Activated CD8-positive, alpha-beta memory T cell treated with anti-CD3 and anti-CD28 coated beads, Interleukin-2, amount 10 ng/mL, durations not matched to agents 7 days and 5 days (primary cell): ENCODE measurements at regions not wholly inside any gene's neighbourhood (a gene's known extent, or its start where the extent isn't known, plus 50 kb on each side); places are given as distances from the start of the nearest gene placed in this dataset.
"Not testable (repeated sequence)": the region's sequence is repeated elsewhere in the genome, so short reads cannot be mapped to it uniquely, and the experiment has no call there.

Experiments
- ATAC-seq: fragments of 150-1000 bp; cut with Tn5 transposase; one replicate; pipeline ENCODE4 v1.10.0; 2021; ENCODE audit warnings: moderate library complexity
- CTCF ChIA-PET: fragments of 350-600 bp; sonication (Branson Sonifier 250); formaldehyde crosslinking; loops from one replicate; lab custom pipeline; 2021; ENCODE audit warnings: antibody characterized with exemption; lab: Charles Lee
- DNase-seq: peaks from one replicate; pipeline ENCODE4 v3.0.0-alpha.2; 2020
- H3K27ac Mint-ChIP-seq: one replicate; pipeline ENCODE4 v1.8.0; 2021; ENCODE audit warnings: mild to moderate bottlenecking, mixed read lengths
- H3K27me3 Mint-ChIP-seq: one replicate; pipeline ENCODE4 v1.8.0; 2021; ENCODE audit warnings: mixed read lengths
- H3K36me3 Mint-ChIP-seq: one replicate; pipeline ENCODE4 v1.8.0; 2021; ENCODE audit warnings: mild to moderate bottlenecking, mixed read lengths
- H3K4me1 Mint-ChIP-seq: one replicate; pipeline ENCODE4 v1.8.0; 2021; ENCODE audit warnings: mixed read lengths
- H3K4me3 Mint-ChIP-seq: one replicate; pipeline ENCODE4 v1.8.0; 2021; ENCODE audit warnings: mild to moderate bottlenecking, moderate library complexity, mixed read lengths
- H3K9me3 Mint-ChIP-seq: one replicate; pipeline ENCODE4 v1.8.0; 2022; ENCODE audit warnings: low read depth, mixed read lengths

GRCh38 chr13:50467156-50468110 lies 376.1 kb downstream of the DLEU7 start:
- ATAC-seq: no peak
- DNase-seq: no peak
- H3K4me1 Mint-ChIP-seq: no peaks in the 10 kb centered on the region
- H3K27me3 Mint-ChIP-seq: peaks cover 3% of the 10 kb centered on the region
- no peaks in the 10 kb centered on the region for H3K36me3 Mint-ChIP-seq
- no peak overlapping the region for H3K4me3 Mint-ChIP-seq
- CTCF ChIA-PET: no interaction called here
- no peaks in the 10 kb centered on the region for H3K9me3 Mint-ChIP-seq
- H3K27ac Mint-ChIP-seq: no peak overlapping the region

GRCh38 chr13:50468849-50469669 lies 374.4 kb downstream of the DLEU7 start:
- Mint-ChIP-seq H3K4me3 (no peak overlapping the region), H3K27me3 (peaks cover 3% of the 10 kb centered on the region), H3K36me3 (no peaks in the 10 kb centered on the region), H3K9me3 (no peaks in the 10 kb centered on the region), H3K27ac (no peak overlapping the region), H3K4me1 (no peaks in the 10 kb centered on the region)
- ATAC-seq (no peak), DNase-seq (no peak)
- CTCF ChIA-PET: no interaction called here

DNA sequence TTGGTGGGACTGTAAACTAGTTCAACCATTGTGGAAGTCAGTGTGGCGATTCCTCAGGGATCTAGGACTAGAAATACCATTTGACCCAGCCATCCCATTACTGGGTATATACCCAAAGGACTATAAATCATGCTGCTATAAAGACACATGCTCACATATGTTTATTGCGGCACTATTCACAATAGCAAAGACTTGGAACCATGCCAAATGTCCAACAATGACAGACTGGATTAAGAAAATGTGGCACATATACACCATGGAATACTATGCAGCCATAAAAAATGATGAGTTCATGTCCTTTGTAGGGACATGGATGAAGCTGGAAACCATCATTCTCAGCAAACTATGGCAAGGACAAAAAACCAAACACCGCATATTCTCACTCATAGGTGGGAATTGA lies 370.4 kb downstream of the DLEU7 start:
- H3K4me1 Mint-ChIP-seq, CTCF ChIA-PET, H3K27me3 Mint-ChIP-seq, ATAC-seq, DNase-seq, H3K36me3 Mint-ChIP-seq, H3K4me3 Mint-ChIP-seq, H3K9me3 Mint-ChIP-seq, H3K27ac Mint-ChIP-seq: not testable (repeated sequence)

GRCh38 chr13:50474088-50474662 lies 369.3 kb downstream of the DLEU7 start:
- Mint-ChIP-seq H3K9me3 (no peaks in the 10 kb centered on the region), H3K27ac (no peak overlapping the region), H3K4me3 (no peak overlapping the region), H3K4me1 (no peaks in the 10 kb centered on the region), H3K27me3 (no peaks in the 10 kb centered on the region), H3K36me3 (no peaks in the 10 kb centered on the region)
- CTCF ChIA-PET: no interaction called here
- ATAC-seq (no peak), DNase-seq (no peak)

DNA sequence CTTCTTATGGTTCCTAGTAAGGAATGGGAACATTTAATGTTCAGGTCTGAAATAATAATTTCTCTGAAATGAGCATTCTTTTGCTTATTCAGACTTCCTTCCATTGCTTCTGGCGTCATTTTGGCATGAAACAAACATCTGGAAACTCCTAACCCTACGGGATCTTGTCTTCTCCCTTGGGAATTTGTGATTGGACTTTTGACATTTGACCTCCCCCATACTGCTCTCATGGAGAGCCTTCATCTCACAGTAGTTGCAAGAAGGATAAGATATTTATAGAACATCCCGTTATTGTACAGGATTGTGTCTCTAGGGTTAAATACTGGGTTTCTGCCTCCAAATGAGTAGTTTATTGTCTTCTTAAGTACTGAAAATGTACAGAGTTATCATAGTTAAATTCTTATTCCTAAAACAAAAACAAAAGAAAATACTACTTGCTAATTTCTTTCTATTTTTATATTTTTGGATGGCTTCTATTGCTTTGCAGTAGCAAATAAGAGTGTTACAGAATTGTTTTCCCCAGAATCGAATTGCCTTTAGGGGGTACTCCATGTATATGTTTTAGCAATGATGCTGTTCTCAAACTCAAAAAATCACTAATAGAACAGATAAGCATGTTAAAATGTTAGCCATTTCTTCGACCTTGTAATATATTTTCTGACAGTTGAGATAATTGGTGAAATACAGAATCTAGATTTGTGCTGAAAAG lies 366.8 kb downstream of the DLEU7 start:
- Mint-ChIP-seq H3K27ac (no peak overlapping the region), H3K4me1 (no peaks in the 10 kb centered on the region), H3K27me3 (peaks cover 4% of the 10 kb centered on the region), H3K9me3 (no peaks in the 10 kb centered on the region), H3K36me3 (no peaks in the 10 kb centered on the region), H3K4me3 (no peak overlapping the region)
- ATAC-seq (no peak), DNase-seq (no peak)
- CTCF ChIA-PET: interaction anchor here (0.9 kb wide), 1 partner anchor 452 kb away, joined by 3 read pairs; no protein-coding TSS in a partner anchor

DNA sequence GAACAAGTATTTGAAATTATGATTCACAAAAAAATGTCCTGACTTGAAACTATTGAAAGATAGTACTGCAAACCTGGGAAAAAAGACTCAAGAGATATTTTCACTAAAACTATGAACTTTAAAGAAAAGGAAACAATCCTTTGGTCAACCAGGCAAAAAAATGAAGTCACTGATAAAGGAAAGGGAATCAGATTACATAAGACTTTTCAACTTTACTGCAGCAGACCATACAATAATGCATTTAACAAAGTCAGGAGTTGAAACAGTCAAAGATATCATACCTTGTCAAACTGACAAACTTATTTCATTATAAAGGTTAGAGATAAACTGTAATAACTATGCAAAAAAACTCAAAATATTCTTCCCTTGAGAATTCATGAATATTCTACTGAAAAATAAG lies 361.6 kb downstream of the DLEU7 start:
- DNase-seq (no peak), ATAC-seq (no peak)
- CTCF ChIA-PET: no interaction called here
- H3K4me3 Mint-ChIP-seq: no peak overlapping the region
- no peaks in the 10 kb centered on the region for H3K9me3 Mint-ChIP-seq
- H3K36me3 Mint-ChIP-seq: no peaks in the 10 kb centered on the region
- peaks cover 15% of the 10 kb centered on the region for H3K27me3 Mint-ChIP-seq
- H3K27ac Mint-ChIP-seq: no peak overlapping the region
- no peaks in the 10 kb centered on the region for H3K4me1 Mint-ChIP-seq

- DNase-seq: no peak
- Mint-ChIP-seq H3K4me3 (no peak overlapping the region), H3K4me1 (no peaks in the 10 kb centered on the region), H3K9me3 (no peaks in the 10 kb centered on the region), H3K27me3 (peaks cover 18% of the 10 kb centered on the region), H3K36me3 (no peaks in the 10 kb centered on the region), H3K27ac (no peak overlapping the region)
- CTCF ChIA-PET: no interaction called here
- ATAC-seq: no peak
These were observed 360.1 kb downstream of the DLEU7 start for GRCh38 chr13:50483416-50483815.

DNA sequence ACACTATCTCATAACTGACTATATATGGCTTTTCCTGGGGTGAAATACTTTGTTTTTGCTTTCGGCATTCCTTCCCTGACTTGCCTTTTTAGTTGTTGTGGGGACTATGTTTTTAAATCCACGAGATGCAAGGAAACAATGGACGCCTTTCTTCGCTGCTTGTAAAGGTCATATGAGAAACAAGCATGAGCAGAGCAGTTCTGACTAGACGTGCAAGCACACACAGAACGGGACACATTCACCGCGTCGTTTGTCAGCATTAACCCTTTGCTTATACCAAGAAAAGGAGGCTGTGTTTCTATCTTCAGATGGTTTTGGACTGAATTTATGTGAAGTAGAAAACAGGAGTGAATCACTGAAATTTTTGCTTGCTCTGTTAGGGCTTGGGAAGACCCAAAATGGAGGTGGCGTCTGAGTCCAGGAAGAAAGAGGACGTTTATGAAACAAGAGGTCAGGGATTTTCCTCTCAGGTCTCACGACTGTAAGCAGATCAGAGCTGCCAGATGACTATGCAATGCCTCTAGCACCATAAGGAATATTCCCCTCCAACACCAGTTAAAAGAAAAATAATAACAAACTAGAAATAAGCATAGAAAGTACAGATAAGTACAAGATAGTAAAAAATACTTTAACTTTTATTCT lies 358.9 kb downstream of the DLEU7 start:
- peaks cover 18% of the 10 kb centered on the region for H3K27me3 Mint-ChIP-seq
- H3K9me3 Mint-ChIP-seq: no peaks in the 10 kb centered on the region
- H3K4me3 Mint-ChIP-seq: no peak overlapping the region
- H3K27ac Mint-ChIP-seq: no peak overlapping the region
- ATAC-seq: no peak
- H3K4me1 Mint-ChIP-seq: no peaks in the 10 kb centered on the region
- no peaks in the 10 kb centered on the region for H3K36me3 Mint-ChIP-seq
- CTCF ChIA-PET: no interaction called here
- no peak for DNase-seq

DNA sequence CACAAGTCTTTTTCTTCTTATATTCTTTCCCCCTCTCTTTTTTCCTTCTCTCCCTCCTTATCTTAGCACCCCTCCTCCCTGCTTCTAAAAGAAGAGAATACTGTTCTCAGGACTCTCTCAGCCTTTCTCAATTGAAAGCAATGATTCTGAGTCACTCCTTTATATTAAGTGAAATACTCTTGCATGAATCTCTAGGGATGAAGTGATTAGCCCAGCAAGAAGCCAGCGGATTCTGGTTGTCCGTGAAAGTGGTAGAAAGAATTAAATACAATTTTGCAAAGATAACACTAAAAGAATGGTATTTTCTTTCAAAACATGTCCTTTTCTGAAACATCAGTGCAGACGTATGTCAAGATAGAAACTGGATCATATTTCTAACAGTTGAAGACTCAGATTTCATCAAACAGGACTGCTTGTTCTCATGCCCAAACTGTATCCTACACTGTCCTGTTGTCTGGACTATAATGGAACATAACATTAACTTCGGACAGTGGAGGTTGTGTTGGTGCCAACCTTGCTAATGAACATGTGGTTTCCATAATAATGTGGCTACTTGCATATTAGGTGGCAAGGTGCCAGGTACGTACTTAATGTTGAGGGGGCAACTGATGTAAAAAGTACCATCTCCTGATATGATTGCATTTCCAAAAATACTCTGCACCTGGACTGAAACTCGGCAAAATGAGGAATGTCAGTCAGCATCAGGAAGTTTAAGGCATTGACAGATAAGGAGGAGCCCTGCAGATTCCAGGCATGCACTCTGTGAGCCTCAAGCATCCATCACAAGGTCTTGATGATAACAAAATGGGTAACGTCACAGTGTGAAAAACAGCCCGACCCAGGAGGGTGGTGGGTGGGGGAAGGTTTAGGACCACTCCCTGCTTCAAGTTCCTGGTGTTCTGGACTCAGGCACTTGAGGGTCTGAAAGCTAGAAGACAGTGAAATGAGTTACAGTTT lies 357.2 kb downstream of the DLEU7 start:
- no peak for DNase-seq
- Mint-ChIP-seq H3K9me3 (no peaks in the 10 kb centered on the region), H3K27me3 (peaks cover 17% of the 10 kb centered on the region), H3K27ac (no peak overlapping the region), H3K4me3 (no peak overlapping the region), H3K4me1 (no peaks in the 10 kb centered on the region), H3K36me3 (no peaks in the 10 kb centered on the region)
- no peak for ATAC-seq
- CTCF ChIA-PET: no interaction called here

DNA sequence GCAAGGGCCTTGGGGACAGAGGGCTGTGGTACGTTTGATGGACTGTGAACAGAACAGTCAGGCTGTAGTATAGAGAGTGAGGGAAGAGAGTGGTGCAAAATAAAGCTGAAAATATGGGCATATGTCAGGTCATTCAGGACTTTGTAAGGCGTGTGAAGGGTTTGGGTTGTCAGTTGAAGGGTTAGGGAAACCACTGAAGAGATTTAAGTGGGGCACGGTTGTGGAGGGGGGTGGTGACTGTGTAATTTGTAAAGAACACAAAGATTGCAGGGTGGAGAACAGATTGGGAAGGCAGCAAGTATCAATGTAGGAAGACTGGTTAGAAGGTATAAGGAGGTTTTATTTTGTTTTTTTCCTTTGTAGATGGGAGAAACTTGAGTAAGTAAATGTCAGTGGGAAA lies 349.8 kb downstream of the DLEU7 start:
- CTCF ChIA-PET: interaction anchor here (0.7 kb wide), 1 partner anchor 16 kb away, joined by 4 read pairs; no protein-coding TSS in a partner anchor
- Mint-ChIP-seq H3K36me3 (no peaks in the 10 kb centered on the region), H3K27me3 (peaks cover 2% of the 10 kb centered on the region), H3K9me3 (no peaks in the 10 kb centered on the region), H3K4me1 (no peaks in the 10 kb centered on the region), H3K4me3 (no peak overlapping the region), H3K27ac (no peak overlapping the region)
- no peak for DNase-seq
- no peak for ATAC-seq

DNA sequence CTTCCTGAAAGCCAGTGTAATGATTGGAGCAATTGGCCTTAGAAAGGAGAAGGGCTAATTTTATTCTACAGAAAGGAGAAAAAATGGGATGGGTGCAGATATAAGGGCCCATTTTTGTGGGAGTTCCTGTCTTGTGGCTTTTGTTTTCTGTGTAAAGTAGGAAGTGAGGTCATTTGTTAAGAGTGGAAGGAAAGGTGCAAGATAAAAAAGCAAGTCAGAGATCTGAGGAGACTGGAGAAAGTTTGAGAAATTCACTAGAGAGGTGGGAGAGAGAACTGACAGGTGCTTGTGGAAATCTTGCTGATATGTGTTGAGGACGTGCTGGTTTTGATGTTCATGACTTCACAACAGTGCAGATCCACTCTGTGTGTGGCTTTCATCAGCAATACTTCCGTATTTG lies 349.4 kb downstream of the DLEU7 start:
- Mint-ChIP-seq H3K36me3 (no peaks in the 10 kb centered on the region), H3K27me3 (peaks cover 2% of the 10 kb centered on the region), H3K4me1 (no peaks in the 10 kb centered on the region), H3K4me3 (no peak overlapping the region), H3K27ac (no peak overlapping the region), H3K9me3 (no peaks in the 10 kb centered on the region)
- CTCF ChIA-PET: no interaction called here
- DNase-seq (no peak), ATAC-seq (no peak)

- H3K27ac Mint-ChIP-seq, H3K36me3 Mint-ChIP-seq, H3K27me3 Mint-ChIP-seq, H3K9me3 Mint-ChIP-seq, CTCF ChIA-PET, H3K4me3 Mint-ChIP-seq, H3K4me1 Mint-ChIP-seq, DNase-seq, ATAC-seq: not testable (repeated sequence)
These were observed 340.3 kb downstream of the DLEU7 start for GRCh38 chr13:50503212-50503611.
